Esophagus squamous epithelium (tissue), 5 donors: ENCODE measurements at regions not wholly inside any gene's neighbourhood (a gene's known extent, or its start where the extent isn't known, plus 50 kb on each side); places are given as distances from the start of the nearest gene placed in this dataset.

ENCODE experiments used
- DNase-seq: peaks from one replicate; lab custom pipeline; 2025; lab: John Stamatoyannopoulos, UW
- H3K27ac ChIP-seq, 4 donors: fragments of 200-600 bp; sonication (generic); one replicate each; pipeline ENCODE4 v1.5.1; 2016 to 2019; ENCODE audit warnings: mild to moderate bottlenecking in 1 of 4
- H3K27me3 ChIP-seq, 4 donors: fragments of 200-600 bp; sonication (generic); 1 replicate in 3 of 4; 2 replicates in 1 of 4; pipeline versions ENCODE4 v1.5.1 to v1.6.0; 2017 to 2021; ENCODE audit warnings: antibody characterized with exemption in 1 of 4
- H3K36me3 ChIP-seq, 3 donors: fragments of 200-600 bp; sonication (generic); one replicate each; pipeline ENCODE4 v1.5.1; 2016 to 2019
- H3K4me1 ChIP-seq, 3 donors: fragments of 200-600 bp; sonication (generic); one replicate each; pipeline ENCODE4 v1.5.1; 2017 to 2019
- H3K4me3 ChIP-seq, 4 donors: fragments of 200-600 bp; sonication (generic); 1 replicate in 3 of 4; 2 replicates in 1 of 4; pipeline ENCODE4 v1.5.1; 2016 to 2019; ENCODE audit warnings: mild to moderate bottlenecking in 2 of 4, moderate library complexity in 1 of 4
- H3K9me3 ChIP-seq, 3 donors: fragments of 200-600 bp; sonication (generic); one replicate each; pipeline ENCODE4 v1.5.1; 2016 to 2019
- POLR2A ChIP-seq, 4 donors: fragments of 450-650 bp; IDR thresholded peaks; one replicate each; pipeline ENCODE4 v1.6.1; 2017; ENCODE audit warnings: antibody characterized with exemption in 4 of 4, mild to moderate bottlenecking in 4 of 4, moderate library complexity in 3 of 4
- WGBS, 2 donors: methylation state at CpG; one replicate each; pipeline ENCODE4 v1.1.5; 2018; 5-methylcytosine and 5-hydroxymethylcytosine counted together
- intact Hi-C: fragments of 100-400 bp; cut with DNase I; formaldehyde crosslinking; loops from one replicate; pipeline ENCODE4 v1.15.0; 2022
- TF ChIP-seq, protein P1 (sequence below), 6 experiments: fragments of 450-650 bp in 4 of 6; fragments of 200-600 bp in 2 of 6; sonication (generic) in 2 of 6; IDR thresholded peaks; one replicate each; pipeline ENCODE4 v1.5.1; 2016 to 2019; ENCODE audit warnings: antibody characterized with exemption in 6 of 6, mild to moderate bottlenecking in 4 of 6, moderate library complexity in 4 of 6
- donor health status: DM: yes; HTN: yes; CAD: no.

DNA sequence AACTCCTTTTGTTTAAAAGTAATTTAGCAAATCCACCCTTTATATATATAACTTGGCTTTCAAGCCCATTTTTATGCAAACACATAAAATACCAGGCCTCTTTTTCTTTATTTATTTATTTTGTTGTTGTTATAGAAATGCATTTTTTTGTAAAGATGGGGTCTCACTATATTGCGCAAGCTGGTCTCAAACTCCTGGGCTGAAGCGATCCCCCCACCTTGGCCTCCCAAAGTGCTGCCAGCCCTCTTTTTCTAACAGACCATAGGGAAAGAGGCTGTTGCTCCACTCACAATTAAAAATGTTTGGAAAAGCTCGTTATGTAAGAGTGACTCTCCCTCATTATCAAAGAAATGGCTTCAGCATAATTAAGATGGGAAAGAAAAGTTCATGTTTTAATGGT lies 440.9 kb downstream of the HACE1 start:
- H3K4me1 ChIP-seq: no peaks in the 10 kb centered on the region
- TF ChIP-seq POLR2A (IDR thresholded peaks at IDR 0.05): no peak
- TF ChIP-seq, protein P1, sequence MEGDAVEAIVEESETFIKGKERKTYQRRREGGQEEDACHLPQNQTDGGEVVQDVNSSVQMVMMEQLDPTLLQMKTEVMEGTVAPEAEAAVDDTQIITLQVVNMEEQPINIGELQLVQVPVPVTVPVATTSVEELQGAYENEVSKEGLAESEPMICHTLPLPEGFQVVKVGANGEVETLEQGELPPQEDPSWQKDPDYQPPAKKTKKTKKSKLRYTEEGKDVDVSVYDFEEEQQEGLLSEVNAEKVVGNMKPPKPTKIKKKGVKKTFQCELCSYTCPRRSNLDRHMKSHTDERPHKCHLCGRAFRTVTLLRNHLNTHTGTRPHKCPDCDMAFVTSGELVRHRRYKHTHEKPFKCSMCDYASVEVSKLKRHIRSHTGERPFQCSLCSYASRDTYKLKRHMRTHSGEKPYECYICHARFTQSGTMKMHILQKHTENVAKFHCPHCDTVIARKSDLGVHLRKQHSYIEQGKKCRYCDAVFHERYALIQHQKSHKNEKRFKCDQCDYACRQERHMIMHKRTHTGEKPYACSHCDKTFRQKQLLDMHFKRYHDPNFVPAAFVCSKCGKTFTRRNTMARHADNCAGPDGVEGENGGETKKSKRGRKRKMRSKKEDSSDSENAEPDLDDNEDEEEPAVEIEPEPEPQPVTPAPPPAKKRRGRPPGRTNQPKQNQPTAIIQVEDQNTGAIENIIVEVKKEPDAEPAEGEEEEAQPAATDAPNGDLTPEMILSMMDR (IDR thresholded peaks at IDR 0.05): no peak
- H3K36me3 ChIP-seq: no peaks in the 10 kb centered on the region
- no peaks in the 10 kb centered on the region for H3K27me3 ChIP-seq
- intact Hi-C loops: no loop called here
- H3K4me3 ChIP-seq: no peak overlapping the region
- DNase-seq: no peak
- WGBS, 2 donors: 82 to 88% methylated on average over 3 of the region's 3 CpGs
- no peaks in the 10 kb centered on the region for H3K9me3 ChIP-seq
- H3K27ac ChIP-seq: no peak overlapping the region

DNA sequence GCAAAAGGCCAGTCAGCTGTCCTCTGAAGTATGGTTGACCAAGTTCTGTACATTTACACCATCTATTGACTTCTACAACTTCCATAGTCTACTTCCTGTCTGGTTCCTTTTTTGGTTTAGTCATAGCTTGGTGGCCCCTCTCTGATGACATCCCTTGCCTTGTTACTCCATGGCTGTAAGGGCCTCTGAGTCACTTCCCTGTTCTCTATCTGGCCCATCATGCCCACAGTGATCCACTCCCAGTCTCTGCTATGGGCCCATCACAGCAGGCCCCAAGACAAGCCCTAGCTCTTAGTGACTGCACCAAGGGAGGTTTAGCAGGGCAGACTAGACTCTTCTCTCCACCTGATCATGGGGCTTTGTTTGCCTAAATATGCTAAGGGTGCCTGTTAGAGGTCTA lies 441.6 kb downstream of the HACE1 start:
- intact Hi-C loops: no loop called here
- no peak for TF ChIP-seq POLR2A (IDR thresholded peaks at IDR 0.05)
- TF ChIP-seq, protein P1 (IDR thresholded peaks at IDR 0.05): no peak
- no peaks in the 10 kb centered on the region for H3K36me3 ChIP-seq
- no peaks in the 10 kb centered on the region for H3K9me3 ChIP-seq
- no peak for DNase-seq
- no peaks in the 10 kb centered on the region for H3K27me3 ChIP-seq
- no peak overlapping the region for H3K4me3 ChIP-seq
- no peaks in the 10 kb centered on the region for H3K4me1 ChIP-seq
- no peak overlapping the region for H3K27ac ChIP-seq

DNA sequence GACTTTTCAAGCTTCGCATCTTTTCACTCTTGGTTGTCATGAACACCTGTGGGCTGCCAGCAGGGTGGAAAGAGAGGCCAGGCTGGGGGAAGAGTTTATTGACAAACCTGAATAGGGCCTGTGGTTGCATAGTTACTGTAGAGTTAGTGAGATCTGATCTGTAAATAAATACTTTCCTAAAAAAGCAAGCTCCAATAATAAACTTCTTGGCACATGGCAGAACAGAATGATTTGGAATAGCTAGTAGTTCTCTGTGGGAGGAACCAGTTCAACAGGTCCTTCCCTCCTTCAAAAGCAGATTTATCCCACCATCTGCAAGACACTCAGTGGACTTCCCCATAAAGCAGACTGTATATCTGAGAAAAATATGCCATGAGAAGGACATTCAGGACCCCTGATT lies 445.0 kb downstream of the HACE1 start:
- Histone ChIP-seq H3K36me3 (no peaks in the 10 kb centered on the region), H3K27ac (no peak overlapping the region), H3K27me3 (no peaks in the 10 kb centered on the region), H3K4me1 (no peaks in the 10 kb centered on the region), H3K4me3 (no peak overlapping the region), H3K9me3 (no peaks in the 10 kb centered on the region)
- intact Hi-C loops: no loop called here
- WGBS, 2 donors: 50 to 62% methylated on average over 1 of the region's 1 CpG
- TF ChIP-seq POLR2A (IDR thresholded peaks at IDR 0.05): no peak
- TF ChIP-seq, protein P1 (IDR thresholded peaks at IDR 0.05): no peak
- DNase-seq: no peak

DNA sequence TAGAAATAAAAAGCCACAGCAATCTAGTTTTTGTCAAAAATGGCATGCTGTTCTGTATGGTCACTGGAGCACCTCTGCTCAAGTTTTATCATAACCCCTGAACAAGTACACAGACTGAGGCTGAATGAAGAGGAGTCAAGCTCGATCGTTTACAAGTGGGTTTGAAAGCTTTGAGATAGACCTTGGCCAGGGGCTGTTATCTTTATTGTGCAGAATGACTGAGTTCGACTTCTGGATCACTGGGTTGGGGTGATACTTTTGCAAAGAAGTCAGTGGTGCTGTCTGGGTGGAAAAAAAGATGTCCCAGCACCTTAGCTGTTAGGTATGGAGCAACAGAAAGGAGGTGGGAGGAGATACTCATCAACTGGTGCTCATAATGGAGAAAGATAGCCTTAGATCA lies 446.0 kb downstream of the HACE1 start:
- Histone ChIP-seq H3K4me1 (no peaks in the 10 kb centered on the region), H3K9me3 (no peaks in the 10 kb centered on the region), H3K4me3 (no peak overlapping the region), H3K36me3 (no peaks in the 10 kb centered on the region), H3K27me3 (no peaks in the 10 kb centered on the region), H3K27ac (no peak overlapping the region)
- intact Hi-C loops: no loop called here
- no peak for DNase-seq
- 58 to 66% methylated on average over 3 of the region's 3 CpGs for WGBS, 2 donors
- no peak for TF ChIP-seq POLR2A (IDR thresholded peaks at IDR 0.05)
- TF ChIP-seq, protein P1 (IDR thresholded peaks at IDR 0.05): no peak

DNA sequence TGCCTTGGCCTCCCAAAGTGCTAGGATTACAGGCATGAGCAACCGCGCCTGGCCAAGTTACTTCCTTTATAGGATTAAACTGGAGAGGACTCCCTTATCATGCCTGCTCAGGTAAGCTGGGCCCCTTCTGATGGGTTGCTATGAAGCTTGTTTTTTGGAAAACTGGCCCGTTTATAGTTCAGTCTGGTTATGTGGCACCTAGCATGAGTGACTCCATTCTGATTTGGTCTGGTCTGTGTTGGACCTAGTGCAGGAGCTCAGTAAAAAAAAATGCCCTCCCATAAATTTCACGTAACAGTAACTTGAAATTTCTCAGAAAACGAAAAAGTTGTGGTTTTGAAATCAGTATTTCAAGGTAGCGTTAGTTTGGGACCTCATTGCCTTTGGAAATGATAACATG lies 448.4 kb downstream of the HACE1 start:
- Histone ChIP-seq H3K27ac (no peak overlapping the region), H3K36me3 (no peaks in the 10 kb centered on the region), H3K27me3 (no peaks in the 10 kb centered on the region), H3K9me3 (no peaks in the 10 kb centered on the region), H3K4me1 (no peaks in the 10 kb centered on the region), H3K4me3 (no peak overlapping the region)
- TF ChIP-seq POLR2A (IDR thresholded peaks at IDR 0.05): no peak
- TF ChIP-seq, protein P1 (IDR thresholded peaks at IDR 0.05): no peak
- no peak for DNase-seq
- WGBS, 2 donors: 74 to 76% methylated on average over 6 of the region's 6 CpGs
- intact Hi-C loops: no loop called here
